Loucy (cell line): ENCODE measurements at regions not wholly inside any gene's neighbourhood (a gene's known extent, or its start where the extent isn't known, plus 50 kb on each side); places are given as distances from the start of the nearest gene placed in this dataset.

ENCODE experiments used
- EZH2phosphoT487 ChIP-seq: fragments of 200-600 bp; IDR thresholded peaks from 2 replicates; pipeline ENCODE4 v1.6.1; 2018; ENCODE audit warnings: antibody characterized with exemption, mild to moderate bottlenecking, moderate library complexity, borderline replicate concordance
- TF ChIP-seq, protein P1 (sequence below): fragments of 200-600 bp; sonication (generic); conservative IDR thresholded peaks from 2 replicates; pipeline ENCODE4 v1.5.1; 2014; ENCODE audit warnings: mild to moderate bottlenecking, antibody characterized with exemption, low read length

DNA sequence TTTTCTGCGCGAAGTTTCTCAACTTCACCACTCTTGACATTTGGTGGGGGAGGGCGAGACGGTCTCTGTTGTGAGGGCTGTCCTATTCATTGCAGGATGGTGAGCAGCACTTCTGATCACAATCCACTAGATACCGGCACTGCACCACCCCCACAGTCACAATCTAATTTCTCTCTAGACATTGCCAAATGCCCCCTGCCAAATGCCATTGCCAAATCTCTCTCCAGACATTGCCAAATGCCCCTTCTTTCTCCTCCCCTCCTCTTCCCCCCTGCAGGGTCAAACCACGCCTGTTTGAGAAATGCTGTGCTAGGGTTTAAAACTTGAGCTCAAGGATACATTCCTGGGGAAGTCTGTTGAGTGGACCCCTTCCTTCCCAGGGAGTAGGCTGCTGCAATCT lies 603.5 kb upstream of the CDH4 start:
- TF ChIP-seq, protein P1, sequence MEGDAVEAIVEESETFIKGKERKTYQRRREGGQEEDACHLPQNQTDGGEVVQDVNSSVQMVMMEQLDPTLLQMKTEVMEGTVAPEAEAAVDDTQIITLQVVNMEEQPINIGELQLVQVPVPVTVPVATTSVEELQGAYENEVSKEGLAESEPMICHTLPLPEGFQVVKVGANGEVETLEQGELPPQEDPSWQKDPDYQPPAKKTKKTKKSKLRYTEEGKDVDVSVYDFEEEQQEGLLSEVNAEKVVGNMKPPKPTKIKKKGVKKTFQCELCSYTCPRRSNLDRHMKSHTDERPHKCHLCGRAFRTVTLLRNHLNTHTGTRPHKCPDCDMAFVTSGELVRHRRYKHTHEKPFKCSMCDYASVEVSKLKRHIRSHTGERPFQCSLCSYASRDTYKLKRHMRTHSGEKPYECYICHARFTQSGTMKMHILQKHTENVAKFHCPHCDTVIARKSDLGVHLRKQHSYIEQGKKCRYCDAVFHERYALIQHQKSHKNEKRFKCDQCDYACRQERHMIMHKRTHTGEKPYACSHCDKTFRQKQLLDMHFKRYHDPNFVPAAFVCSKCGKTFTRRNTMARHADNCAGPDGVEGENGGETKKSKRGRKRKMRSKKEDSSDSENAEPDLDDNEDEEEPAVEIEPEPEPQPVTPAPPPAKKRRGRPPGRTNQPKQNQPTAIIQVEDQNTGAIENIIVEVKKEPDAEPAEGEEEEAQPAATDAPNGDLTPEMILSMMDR = no peak
- no peak for TF ChIP-seq EZH2phosphoT487
